Hepatocyte (in vitro differentiated cells): ENCODE measurements at regions not wholly inside any gene's neighbourhood (a gene's known extent, or its start where the extent isn't known, plus 50 kb on each side); places are given as distances from the start of the nearest gene placed in this dataset.

ENCODE experiments used
- EZH2 ChIP-seq: fragments of 200-600 bp; sonication (generic); IDR thresholded peaks from 2 replicates; pipeline ENCODE4 v1.6.1; 2016; ENCODE audit warnings: antibody characterized with exemption, mild to moderate bottlenecking, borderline replicate concordance
- TF ChIP-seq, protein P1 (sequence below): fragments of 200-600 bp; sonication (generic); IDR thresholded peaks from 2 replicates; pipeline ENCODE4 v1.5.1; 2016; ENCODE audit warnings: antibody characterized with exemption, mild to moderate bottlenecking; ENCODE audit not compliant: poor library complexity

DNA sequence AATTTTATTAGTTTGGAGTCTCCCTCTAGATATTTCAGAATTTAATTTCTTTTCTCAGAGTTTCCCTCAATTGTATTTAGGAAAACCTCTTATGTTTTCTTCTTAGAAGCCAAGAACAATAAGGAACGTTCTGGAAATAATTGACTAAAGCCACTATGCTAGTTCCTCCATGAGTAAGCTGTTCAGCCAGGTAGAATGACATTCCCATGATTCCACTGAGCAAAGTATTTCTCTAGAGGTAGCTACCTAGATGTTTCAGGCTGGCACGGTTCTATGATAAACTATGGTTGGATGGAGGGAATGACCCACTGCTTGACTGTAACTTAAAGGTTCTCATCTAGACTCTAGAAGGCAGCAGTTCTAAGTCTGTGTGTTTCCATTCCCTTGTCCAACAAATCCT, 62.4 kb downstream of the CLDN17 start:
- TF ChIP-seq, protein P1, sequence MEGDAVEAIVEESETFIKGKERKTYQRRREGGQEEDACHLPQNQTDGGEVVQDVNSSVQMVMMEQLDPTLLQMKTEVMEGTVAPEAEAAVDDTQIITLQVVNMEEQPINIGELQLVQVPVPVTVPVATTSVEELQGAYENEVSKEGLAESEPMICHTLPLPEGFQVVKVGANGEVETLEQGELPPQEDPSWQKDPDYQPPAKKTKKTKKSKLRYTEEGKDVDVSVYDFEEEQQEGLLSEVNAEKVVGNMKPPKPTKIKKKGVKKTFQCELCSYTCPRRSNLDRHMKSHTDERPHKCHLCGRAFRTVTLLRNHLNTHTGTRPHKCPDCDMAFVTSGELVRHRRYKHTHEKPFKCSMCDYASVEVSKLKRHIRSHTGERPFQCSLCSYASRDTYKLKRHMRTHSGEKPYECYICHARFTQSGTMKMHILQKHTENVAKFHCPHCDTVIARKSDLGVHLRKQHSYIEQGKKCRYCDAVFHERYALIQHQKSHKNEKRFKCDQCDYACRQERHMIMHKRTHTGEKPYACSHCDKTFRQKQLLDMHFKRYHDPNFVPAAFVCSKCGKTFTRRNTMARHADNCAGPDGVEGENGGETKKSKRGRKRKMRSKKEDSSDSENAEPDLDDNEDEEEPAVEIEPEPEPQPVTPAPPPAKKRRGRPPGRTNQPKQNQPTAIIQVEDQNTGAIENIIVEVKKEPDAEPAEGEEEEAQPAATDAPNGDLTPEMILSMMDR, result no peak
- TF ChIP-seq EZH2, result no peak
